ENCODE measurements at regions not wholly inside any gene's neighbourhood (a gene's known extent, or its start where the extent isn't known, plus 50 kb on each side); places are given as distances from the start of the nearest gene placed in this dataset.

GRCh38 chr4:126563389-126563788 is 1069.4 kb upstream of the INTU start:
- Histone ChIP-seq H3K9me3 (ENCODE audit: control insufficient read depth in 3 of 3, low read length in 3 of 3) (no peaks in the 10 kb centered on the region), H3K27ac (ENCODE audit: low read depth, low read length) (no peak overlapping the region), H3K4me1 (ENCODE audit: control insufficient read depth in 3 of 3, insufficient read depth in 3 of 3, low read length in 3 of 3) (no peaks in the 10 kb centered on the region), H3K27me3 (ENCODE audit: control insufficient read depth in 3 of 3, insufficient read depth in 3 of 3, low read length in 3 of 3) (no peaks in the 10 kb centered on the region), H3K4me3 (ENCODE audit: low read length in 3 of 3) (no peak overlapping the region), H3K36me3 (ENCODE audit: control insufficient read depth in 3 of 3, insufficient read depth in 3 of 3, low read length in 3 of 3) (no peaks in the 10 kb centered on the region), H3K9ac (ENCODE audit: low read depth in 1 of 3, low read length in 3 of 3) (no peak overlapping the region)

GRCh38 chr4:126564283-126564854 is 1068.4 kb upstream of the INTU start:
- Histone ChIP-seq H3K4me3 (ENCODE audit: low read length in 3 of 3) (no peak overlapping the region), H3K36me3 (ENCODE audit: control insufficient read depth in 3 of 3, insufficient read depth in 3 of 3, low read length in 3 of 3) (no peaks in the 10 kb centered on the region), H3K27ac (ENCODE audit: low read depth, low read length) (no peak overlapping the region), H3K9me3 (ENCODE audit: control insufficient read depth in 3 of 3, low read length in 3 of 3) (no peaks in the 10 kb centered on the region), H3K4me1 (ENCODE audit: control insufficient read depth in 3 of 3, insufficient read depth in 3 of 3, low read length in 3 of 3) (no peaks in the 10 kb centered on the region), H3K27me3 (ENCODE audit: control insufficient read depth in 3 of 3, insufficient read depth in 3 of 3, low read length in 3 of 3) (no peaks in the 10 kb centered on the region), H3K9ac (ENCODE audit: low read depth in 1 of 3, low read length in 3 of 3) (no peak overlapping the region)

- Histone ChIP-seq H3K4me1 (ENCODE audit: control insufficient read depth in 3 of 3, insufficient read depth in 3 of 3, low read length in 3 of 3) (no peaks in the 10 kb centered on the region), H3K9me3 (ENCODE audit: control insufficient read depth in 3 of 3, low read length in 3 of 3) (no peaks in the 10 kb centered on the region), H3K27ac (ENCODE audit: low read depth, low read length) (no peak overlapping the region), H3K27me3 (ENCODE audit: control insufficient read depth in 3 of 3, insufficient read depth in 3 of 3, low read length in 3 of 3) (no peaks in the 10 kb centered on the region), H3K9ac (ENCODE audit: low read depth in 1 of 3, low read length in 3 of 3) (no peak overlapping the region), H3K4me3 (ENCODE audit: low read length in 3 of 3) (no peak overlapping the region), H3K36me3 (ENCODE audit: control insufficient read depth in 3 of 3, insufficient read depth in 3 of 3, low read length in 3 of 3) (no peaks in the 10 kb centered on the region)
Measured at GRCh38 chr4:126568652-126569570, 1063.8 kb upstream of the INTU start.

GRCh38 chr4:126572264-126572663 is 1060.5 kb upstream of the INTU start:
- no peaks in the 10 kb centered on the region for H3K36me3 ChIP-seq (ENCODE audit: control insufficient read depth in 3 of 3, insufficient read depth in 3 of 3, low read length in 3 of 3)
- H3K27me3 ChIP-seq (ENCODE audit: control insufficient read depth in 3 of 3, insufficient read depth in 3 of 3, low read length in 3 of 3), result no peaks in the 10 kb centered on the region
- H3K9me3 ChIP-seq (ENCODE audit: control insufficient read depth in 3 of 3, low read length in 3 of 3), result no peaks in the 10 kb centered on the region
- no peak overlapping the region for H3K27ac ChIP-seq (ENCODE audit: low read depth, low read length)
- H3K4me3 ChIP-seq (ENCODE audit: low read length in 3 of 3), result no peak overlapping the region
- H3K4me1 ChIP-seq (ENCODE audit: control insufficient read depth in 3 of 3, insufficient read depth in 3 of 3, low read length in 3 of 3), result no peaks in the 10 kb centered on the region
- no peak overlapping the region for H3K9ac ChIP-seq (ENCODE audit: low read depth in 1 of 3, low read length in 3 of 3)

- Histone ChIP-seq H3K9ac (ENCODE audit: low read depth in 1 of 3, low read length in 3 of 3) (no peak overlapping the region), H3K9me3 (ENCODE audit: control insufficient read depth in 3 of 3, low read length in 3 of 3) (no peaks in the 10 kb centered on the region), H3K27ac (ENCODE audit: low read depth, low read length) (no peak overlapping the region), H3K27me3 (ENCODE audit: control insufficient read depth in 3 of 3, insufficient read depth in 3 of 3, low read length in 3 of 3) (no peaks in the 10 kb centered on the region), H3K36me3 (ENCODE audit: control insufficient read depth in 3 of 3, insufficient read depth in 3 of 3, low read length in 3 of 3) (no peaks in the 10 kb centered on the region), H3K4me1 (ENCODE audit: control insufficient read depth in 3 of 3, insufficient read depth in 3 of 3, low read length in 3 of 3) (no peaks in the 10 kb centered on the region), H3K4me3 (ENCODE audit: low read length in 3 of 3) (no peak overlapping the region)
Measured at GRCh38 chr4:126582737-126583136, 1050.0 kb upstream of the INTU start.

GRCh38 chr4:126583509-126583908 is 1049.2 kb upstream of the INTU start:
- Histone ChIP-seq H3K27ac (ENCODE audit: low read depth, low read length) (no peak overlapping the region), H3K27me3 (ENCODE audit: control insufficient read depth in 3 of 3, insufficient read depth in 3 of 3, low read length in 3 of 3) (no peaks in the 10 kb centered on the region), H3K36me3 (ENCODE audit: control insufficient read depth in 3 of 3, insufficient read depth in 3 of 3, low read length in 3 of 3) (no peaks in the 10 kb centered on the region), H3K9ac (ENCODE audit: low read depth in 1 of 3, low read length in 3 of 3) (no peak overlapping the region), H3K4me3 (ENCODE audit: low read length in 3 of 3) (no peak overlapping the region), H3K9me3 (ENCODE audit: control insufficient read depth in 3 of 3, low read length in 3 of 3) (no peaks in the 10 kb centered on the region), H3K4me1 (ENCODE audit: control insufficient read depth in 3 of 3, insufficient read depth in 3 of 3, low read length in 3 of 3) (no peaks in the 10 kb centered on the region)

GRCh38 chr4:126591583-126591982 is 1041.2 kb upstream of the INTU start:
- Histone ChIP-seq H3K9ac (ENCODE audit: low read depth in 1 of 3, low read length in 3 of 3) (no peak overlapping the region), H3K36me3 (ENCODE audit: control insufficient read depth in 3 of 3, insufficient read depth in 3 of 3, low read length in 3 of 3) (no peaks in the 10 kb centered on the region), H3K27ac (ENCODE audit: low read depth, low read length) (no peak overlapping the region), H3K4me3 (ENCODE audit: low read length in 3 of 3) (no peak overlapping the region), H3K9me3 (ENCODE audit: control insufficient read depth in 3 of 3, low read length in 3 of 3) (peaks cover 0 to 2% (median 0%) of the 10 kb centered on the region in 3 donors), H3K27me3 (ENCODE audit: control insufficient read depth in 3 of 3, insufficient read depth in 3 of 3, low read length in 3 of 3) (no peaks in the 10 kb centered on the region), H3K4me1 (ENCODE audit: control insufficient read depth in 3 of 3, insufficient read depth in 3 of 3, low read length in 3 of 3) (no peaks in the 10 kb centered on the region)

- Histone ChIP-seq H3K36me3 (ENCODE audit: control insufficient read depth in 3 of 3, insufficient read depth in 3 of 3, low read length in 3 of 3) (no peaks in the 10 kb centered on the region), H3K4me1 (ENCODE audit: control insufficient read depth in 3 of 3, insufficient read depth in 3 of 3, low read length in 3 of 3) (no peaks in the 10 kb centered on the region), H3K4me3 (ENCODE audit: low read length in 3 of 3) (no peak overlapping the region), H3K9ac (ENCODE audit: low read depth in 1 of 3, low read length in 3 of 3) (no peak overlapping the region), H3K27me3 (ENCODE audit: control insufficient read depth in 3 of 3, insufficient read depth in 3 of 3, low read length in 3 of 3) (no peaks in the 10 kb centered on the region), H3K9me3 (ENCODE audit: control insufficient read depth in 3 of 3, low read length in 3 of 3) (peaks cover 0 to 2% (median 0%) of the 10 kb centered on the region in 3 donors), H3K27ac (ENCODE audit: low read depth, low read length) (no peak overlapping the region)
Measured at GRCh38 chr4:126592088-126592487, 1040.7 kb upstream of the INTU start.

- H3K9me3 ChIP-seq (ENCODE audit: control insufficient read depth in 3 of 3, low read length in 3 of 3), result peaks cover 0 to 2% (median 0%) of the 10 kb centered on the region in 3 donors
- H3K9ac ChIP-seq (ENCODE audit: low read depth in 1 of 3, low read length in 3 of 3), result no peak overlapping the region
- no peak overlapping the region for H3K27ac ChIP-seq (ENCODE audit: low read depth, low read length)
- H3K4me3 ChIP-seq (ENCODE audit: low read length in 3 of 3), result no peak overlapping the region
- H3K4me1 ChIP-seq (ENCODE audit: control insufficient read depth in 3 of 3, insufficient read depth in 3 of 3, low read length in 3 of 3), result no peaks in the 10 kb centered on the region
- no peaks in the 10 kb centered on the region for H3K27me3 ChIP-seq (ENCODE audit: control insufficient read depth in 3 of 3, insufficient read depth in 3 of 3, low read length in 3 of 3)
- no peaks in the 10 kb centered on the region for H3K36me3 ChIP-seq (ENCODE audit: control insufficient read depth in 3 of 3, insufficient read depth in 3 of 3, low read length in 3 of 3)
Measured at GRCh38 chr4:126593626-126594025, 1039.1 kb upstream of the INTU start.

- Histone ChIP-seq H3K4me1 (ENCODE audit: control insufficient read depth in 3 of 3, insufficient read depth in 3 of 3, low read length in 3 of 3) (no peaks in the 10 kb centered on the region), H3K36me3 (ENCODE audit: control insufficient read depth in 3 of 3, insufficient read depth in 3 of 3, low read length in 3 of 3) (no peaks in the 10 kb centered on the region), H3K9ac (ENCODE audit: low read depth in 1 of 3, low read length in 3 of 3) (no peak overlapping the region), H3K4me3 (ENCODE audit: low read length in 3 of 3) (no peak overlapping the region), H3K27ac (ENCODE audit: low read depth, low read length) (no peak overlapping the region), H3K27me3 (ENCODE audit: control insufficient read depth in 3 of 3, insufficient read depth in 3 of 3, low read length in 3 of 3) (no peaks in the 10 kb centered on the region), H3K9me3 (ENCODE audit: control insufficient read depth in 3 of 3, low read length in 3 of 3) (peaks cover 0 to 2% (median 0%) of the 10 kb centered on the region in 3 donors)
Measured at GRCh38 chr4:126595643-126596042, 1037.1 kb upstream of the INTU start.
